H1 (cell line): ENCODE measurements at regions not wholly inside any gene's neighbourhood (a gene's known extent, or its start where the extent isn't known, plus 50 kb on each side); places are given as distances from the start of the nearest gene placed in this dataset.

Experiments
- ATF2 ChIP-seq: IDR thresholded peaks from 2 replicates; pipeline ENCODE4 v1.6.1; 2012; ENCODE audit warnings: low read length, inconsistent platforms
- CEBPB ChIP-seq: IDR thresholded peaks from 2 replicates; pipeline ENCODE4 v1.6.1; 2012; ENCODE audit warnings: low read depth, low read length
- CREB1 ChIP-seq: IDR thresholded peaks from 2 replicates; pipeline ENCODE4 v1.6.1; 2012; ENCODE audit warnings: inconsistent platforms
- CTCF ChIP-seq, 3 experiments: IDR thresholded peaks; 1 replicate in 2 of 3; 2 replicates in 1 of 3; pipeline versions ENCODE4 v1.5.1 to v1.6.1; 2011; ENCODE audit warnings: low read length in 3 of 3, mild to moderate bottlenecking in 3 of 3, inconsistent platforms in 2 of 3, low read depth in 1 of 3, moderate library complexity in 1 of 3; ENCODE audit not compliant: insufficient read depth in 1 of 3; ENCODE audit errors: control extremely low read depth in 1 of 3
- EP300 ChIP-seq, 2 experiments: IDR thresholded peaks; 1 replicate in 1 of 2; 2 replicates in 1 of 2; pipeline ENCODE4 v1.6.1; 2011 to 2012; ENCODE audit warnings: low read depth in 2 of 2, low read length in 2 of 2, mild to moderate bottlenecking in 2 of 2, borderline replicate concordance in 1 of 2, inconsistent platforms in 1 of 2, moderate library complexity in 1 of 2
- EZH2 ChIP-seq: fragments of 200-600 bp; sonication (generic); IDR thresholded peaks from 2 replicates; pipeline ENCODE4 v1.7.1; 2012; ENCODE audit warnings: low read depth, mild to moderate bottlenecking, moderate library complexity, low read length, inconsistent platforms; ENCODE audit not compliant: severe bottlenecking
- JUND ChIP-seq: IDR thresholded peaks from 2 replicates; pipeline ENCODE4 v1.6.1; 2011; ENCODE audit warnings: mild to moderate bottlenecking, improper control_type of control experiment, low read length
- PHF8 ChIP-seq: fragments of 200-600 bp; sonication (generic); conservative IDR thresholded peaks from 2 replicates; pipeline ENCODE4 v1.7.1; 2012; ENCODE audit warnings: low read depth, mild to moderate bottlenecking, inconsistent platforms, low read length, moderate library complexity
- POLR2AphosphoS5 ChIP-seq: IDR thresholded peaks from 2 replicates; pipeline ENCODE4 v1.6.1; 2011; ENCODE audit warnings: low read depth, low read length
- RBBP5 ChIP-seq: IDR thresholded peaks from 2 replicates; pipeline ENCODE4 v1.7.1; 2012; ENCODE audit warnings: low read depth, mild to moderate bottlenecking, inconsistent platforms, low read length, moderate library complexity, borderline replicate concordance
- ZNF274 ChIP-seq: IDR thresholded peaks from 2 replicates; pipeline ENCODE4 v1.7.0; 2012; ENCODE audit warnings: low read length, borderline replicate concordance; ENCODE audit errors: extremely low read depth

- no peak for TF ChIP-seq POLR2AphosphoS5
- TF ChIP-seq ZNF274 = no peak
- no peak for TF ChIP-seq EP300 (IDR thresholded peaks at IDR 0.05; ENCODE audit: borderline replicate concordance in 1 of 2, low read depth in 2 of 2, low read length in 2 of 2)
- no peak for TF ChIP-seq CTCF (IDR thresholded peaks at IDR 0.05; ENCODE audit: control extremely low read depth in 1 of 3, insufficient read depth in 1 of 3, low read depth in 1 of 3, low read length in 3 of 3)
- TF ChIP-seq CEBPB = no peak
- no peak for TF ChIP-seq PHF8
- no peak for TF ChIP-seq JUND
- no peak for TF ChIP-seq EZH2
- TF ChIP-seq RBBP5 = no peak
- no peak for TF ChIP-seq ATF2
- TF ChIP-seq CREB1 = no peak
These were observed 352.5 kb upstream of the ZNF521 start for GRCh38 chr18:25704494-25704893.
